ENCODE measurements at regions not wholly inside any gene's neighbourhood (a gene's known extent, or its start where the extent isn't known, plus 50 kb on each side); places are given as distances from the start of the nearest gene placed in this dataset.

DNA sequence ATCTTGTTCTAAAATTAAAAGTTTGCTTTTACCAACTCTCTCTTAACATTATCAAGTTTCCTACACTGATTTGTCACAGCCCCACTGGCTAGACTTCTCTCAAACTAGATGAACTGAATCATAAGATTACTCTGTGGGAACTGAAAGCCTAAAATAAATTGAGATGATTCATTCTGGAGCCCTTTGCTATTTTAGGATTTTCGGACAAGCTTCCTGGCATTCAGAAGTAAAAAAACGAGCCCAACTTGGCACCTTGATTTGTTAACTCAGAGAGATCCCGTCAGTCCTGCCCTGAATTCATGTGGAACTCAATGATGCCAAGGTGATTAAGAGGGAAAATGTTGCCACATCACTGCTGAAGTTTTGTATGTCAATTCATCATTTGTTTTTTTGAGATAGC is 122.0 kb upstream of the NRSN1 start:
- DNase-seq = no peak
- Histone ChIP-seq H3K27ac (no peak overlapping the region), H3K27me3 (replicated peaks) (no peaks in the 10 kb centered on the region), H3K36me3 (replicated peaks) (no peaks in the 10 kb centered on the region), H3K4me3 (ENCODE audit: low read depth, low read length) (no peak overlapping the region)
- TF ChIP-seq, protein P1, sequence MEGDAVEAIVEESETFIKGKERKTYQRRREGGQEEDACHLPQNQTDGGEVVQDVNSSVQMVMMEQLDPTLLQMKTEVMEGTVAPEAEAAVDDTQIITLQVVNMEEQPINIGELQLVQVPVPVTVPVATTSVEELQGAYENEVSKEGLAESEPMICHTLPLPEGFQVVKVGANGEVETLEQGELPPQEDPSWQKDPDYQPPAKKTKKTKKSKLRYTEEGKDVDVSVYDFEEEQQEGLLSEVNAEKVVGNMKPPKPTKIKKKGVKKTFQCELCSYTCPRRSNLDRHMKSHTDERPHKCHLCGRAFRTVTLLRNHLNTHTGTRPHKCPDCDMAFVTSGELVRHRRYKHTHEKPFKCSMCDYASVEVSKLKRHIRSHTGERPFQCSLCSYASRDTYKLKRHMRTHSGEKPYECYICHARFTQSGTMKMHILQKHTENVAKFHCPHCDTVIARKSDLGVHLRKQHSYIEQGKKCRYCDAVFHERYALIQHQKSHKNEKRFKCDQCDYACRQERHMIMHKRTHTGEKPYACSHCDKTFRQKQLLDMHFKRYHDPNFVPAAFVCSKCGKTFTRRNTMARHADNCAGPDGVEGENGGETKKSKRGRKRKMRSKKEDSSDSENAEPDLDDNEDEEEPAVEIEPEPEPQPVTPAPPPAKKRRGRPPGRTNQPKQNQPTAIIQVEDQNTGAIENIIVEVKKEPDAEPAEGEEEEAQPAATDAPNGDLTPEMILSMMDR (IDR thresholded peaks at IDR 0.05; ENCODE audit: low read depth, low read length, missing control alignments) = no peak
- in situ Hi-C loops (cut with HindIII; ENCODE audit: low pct_ligation_motif_present, low sequenced_read_pairs) = no loop called here

DNA sequence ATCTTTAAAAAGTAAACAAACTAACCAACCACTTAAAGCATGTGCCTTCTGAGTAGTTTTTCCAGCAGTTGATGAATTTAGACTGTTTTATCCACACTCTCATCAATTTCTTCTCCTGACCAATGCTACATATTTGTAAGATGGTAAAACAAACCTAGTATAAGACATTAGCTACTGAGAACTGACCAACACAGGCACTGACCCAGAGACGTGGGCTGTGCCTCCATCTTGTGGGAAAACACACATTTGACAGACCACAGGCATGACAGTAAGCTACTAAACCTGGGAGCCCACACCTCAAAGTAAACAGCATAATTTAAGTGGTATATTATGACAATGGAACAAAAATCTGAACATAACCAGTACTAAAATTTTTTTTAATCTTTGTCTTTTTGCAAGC is 121.4 kb upstream of the NRSN1 start:
- in situ Hi-C loops (cut with HindIII; ENCODE audit: low pct_ligation_motif_present, low sequenced_read_pairs) = no loop called here
- no peaks in the 10 kb centered on the region for H3K27me3 ChIP-seq (replicated peaks)
- H3K4me3 ChIP-seq (ENCODE audit: low read depth, low read length) = no peak overlapping the region
- no peak overlapping the region for H3K27ac ChIP-seq
- DNase-seq = no peak
- TF ChIP-seq, protein P1 (IDR thresholded peaks at IDR 0.05; ENCODE audit: low read depth, low read length, missing control alignments) = no peak
- H3K36me3 ChIP-seq (replicated peaks) = no peaks in the 10 kb centered on the region

DNA sequence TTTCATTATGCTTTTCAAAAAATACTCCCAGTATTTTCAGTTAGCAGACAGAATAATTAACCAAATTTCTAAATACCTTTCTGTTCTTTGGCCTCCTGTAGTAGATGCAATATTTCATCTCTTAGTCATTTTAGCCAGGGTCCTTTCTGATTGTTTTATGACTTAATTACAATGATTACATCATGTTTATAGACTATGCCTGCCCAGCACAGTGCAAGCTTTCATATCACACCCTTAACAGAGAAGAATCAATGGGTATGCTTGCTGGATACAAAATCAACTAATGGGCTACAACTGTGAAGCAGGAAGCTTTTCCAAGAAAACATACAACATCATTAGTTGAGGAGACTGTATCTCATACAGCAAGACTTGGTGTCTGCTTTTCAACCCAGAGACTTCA is 119.8 kb upstream of the NRSN1 start:
- no peak overlapping the region for H3K4me3 ChIP-seq (ENCODE audit: low read depth, low read length)
- H3K27me3 ChIP-seq (replicated peaks) = no peaks in the 10 kb centered on the region
- no peak for DNase-seq
- no peaks in the 10 kb centered on the region for H3K36me3 ChIP-seq (replicated peaks)
- H3K27ac ChIP-seq = no peak overlapping the region
- TF ChIP-seq, protein P1 (IDR thresholded peaks at IDR 0.05; ENCODE audit: low read depth, low read length, missing control alignments) = no peak
- in situ Hi-C loops (cut with HindIII; ENCODE audit: low pct_ligation_motif_present, low sequenced_read_pairs) = no loop called here

DNA sequence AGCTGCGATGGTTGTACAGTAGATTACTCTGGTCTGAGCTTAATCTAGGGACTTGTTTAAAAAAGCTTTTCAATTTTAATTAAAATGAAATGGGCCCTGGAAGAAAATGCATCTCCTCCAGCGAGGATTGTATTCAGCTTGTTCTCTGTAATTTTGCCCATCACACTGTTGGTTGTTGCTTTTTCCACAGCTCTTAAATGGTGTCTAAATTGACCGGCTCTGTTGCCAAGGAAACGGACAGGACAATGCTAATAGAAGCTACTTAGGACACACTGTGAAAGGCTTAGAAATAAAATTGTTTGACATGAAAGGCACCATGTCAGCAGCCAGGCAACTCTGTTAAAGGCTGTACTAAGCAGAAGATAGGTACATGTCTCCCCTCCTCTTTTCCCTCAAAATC is 116.7 kb upstream of the NRSN1 start:
- no peak for DNase-seq
- Histone ChIP-seq H3K27me3 (replicated peaks) (no peaks in the 10 kb centered on the region), H3K4me3 (ENCODE audit: low read depth, low read length) (no peak overlapping the region), H3K27ac (no peak overlapping the region), H3K36me3 (replicated peaks) (no peaks in the 10 kb centered on the region)
- TF ChIP-seq, protein P1 (IDR thresholded peaks at IDR 0.05; ENCODE audit: low read depth, low read length, missing control alignments) = no peak
- in situ Hi-C loops (cut with HindIII; ENCODE audit: low pct_ligation_motif_present, low sequenced_read_pairs) = no loop called here

DNA sequence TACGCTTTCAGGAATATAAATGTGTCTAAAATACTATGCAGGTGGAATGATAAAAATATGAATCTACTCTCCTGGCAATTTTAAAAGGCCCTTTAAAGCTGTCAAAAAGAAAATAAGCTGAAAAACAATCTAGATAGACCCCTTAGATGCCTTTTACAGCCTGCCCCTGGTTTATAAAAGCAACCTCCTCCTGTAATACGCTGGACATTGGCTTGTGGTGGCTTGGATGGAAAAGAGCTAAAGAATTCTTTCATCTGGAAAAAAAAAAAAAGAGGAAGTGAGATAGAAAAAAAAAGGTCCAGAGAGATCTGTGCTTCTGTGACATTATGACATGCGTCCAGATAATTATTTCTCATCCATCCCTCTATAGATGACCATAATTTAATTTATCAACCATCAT is 115.9 kb upstream of the NRSN1 start:
- Histone ChIP-seq H3K27me3 (replicated peaks) (no peaks in the 10 kb centered on the region), H3K4me3 (ENCODE audit: low read depth, low read length) (no peak overlapping the region), H3K27ac (no peak overlapping the region), H3K36me3 (replicated peaks) (no peaks in the 10 kb centered on the region)
- no peak for DNase-seq
- TF ChIP-seq, protein P1 (IDR thresholded peaks at IDR 0.05; ENCODE audit: low read depth, low read length, missing control alignments) = no peak
- in situ Hi-C loops (cut with HindIII; ENCODE audit: low pct_ligation_motif_present, low sequenced_read_pairs) = no loop called here

DNA sequence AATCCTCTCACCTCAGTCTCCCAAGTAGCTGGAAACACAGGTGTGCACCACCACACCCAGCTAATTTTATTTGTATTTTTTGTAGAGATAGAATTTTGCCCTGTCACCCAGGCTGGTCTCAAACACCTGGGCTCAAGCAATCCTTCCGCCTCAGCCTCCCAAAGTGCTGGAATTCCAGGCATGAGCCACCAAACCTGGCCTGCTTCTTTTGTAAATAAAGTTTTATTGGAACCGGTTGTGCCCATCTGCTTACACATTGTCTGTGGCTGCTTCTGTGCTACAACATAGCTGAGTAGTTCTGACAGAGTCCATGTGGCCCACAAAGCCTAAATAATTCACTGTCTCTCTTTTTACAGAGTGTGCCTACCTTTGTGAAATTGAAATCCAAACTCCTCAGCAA is 109.7 kb upstream of the NRSN1 start:
- TF ChIP-seq, protein P1 (IDR thresholded peaks at IDR 0.05; ENCODE audit: low read depth, low read length, missing control alignments) = no peak

More for the DNA sequence above, 109.7 kb upstream of the NRSN1 start:
- no peaks in the 10 kb centered on the region for H3K36me3 ChIP-seq (replicated peaks)
- H3K27ac ChIP-seq = no peak overlapping the region
- in situ Hi-C loops (cut with HindIII; ENCODE audit: low pct_ligation_motif_present, low sequenced_read_pairs) = no loop called here
- no peak overlapping the region for H3K4me3 ChIP-seq (ENCODE audit: low read depth, low read length)
- no peak for DNase-seq
- H3K27me3 ChIP-seq (replicated peaks) = no peaks in the 10 kb centered on the region
